Sigmoid colon (tissue), 6 donors: ENCODE measurements at regions not wholly inside any gene's neighbourhood (a gene's known extent, or its start where the extent isn't known, plus 50 kb on each side); places are given as distances from the start of the nearest gene placed in this dataset.

Experiments used
- DNase-seq: peaks from one replicate; pipeline ENCODE4 v3.0.0-alpha.2; 2019
- H3K27ac ChIP-seq, 4 donors: fragments of 200-600 bp; sonication (generic); one replicate each; pipeline ENCODE4 v1.5.1; 2016 to 2019; ENCODE audit warnings: mild to moderate bottlenecking in 1 of 4
- H3K27me3 ChIP-seq, 3 donors: fragments of 200-600 bp; sonication (generic); one replicate each; pipeline ENCODE4 v1.5.1; 2019; ENCODE audit warnings: mild to moderate bottlenecking in 1 of 3
- H3K36me3 ChIP-seq, 4 donors: fragments of 200-600 bp; sonication (generic); one replicate each; pipeline ENCODE4 v1.5.1; 2016 to 2019
- H3K4me1 ChIP-seq, 4 donors: fragments of 200-600 bp; sonication (generic); one replicate each; pipeline ENCODE4 v1.5.1; 2017 to 2019
- H3K4me3 ChIP-seq, 4 donors: fragments of 200-600 bp; sonication (generic); one replicate each; pipeline ENCODE4 v1.5.1; 2017 to 2019; ENCODE audit warnings: mild to moderate bottlenecking in 2 of 4, moderate library complexity in 1 of 4
- H3K9me3 ChIP-seq, 4 donors: fragments of 200-600 bp in 3 of 4; sonication (generic) in 3 of 4; one replicate each; pipeline versions ENCODE4 v1.5.1 to v1.6.1; 2013 to 2019
- CTCF ChIP-seq, 4 experiments: fragments of 450-650 bp in 3 of 4; fragments of 200-600 bp in 1 of 4; IDR thresholded peaks; one replicate each; pipeline ENCODE4 v1.5.1; 2016 to 2019; ENCODE audit warnings: antibody characterized with exemption in 4 of 4, mild to moderate bottlenecking in 3 of 4, moderate library complexity in 2 of 4
- EP300 ChIP-seq, 4 donors: sonication (generic); formaldehyde crosslinking; IDR thresholded peaks; one replicate each; pipeline ENCODE4 v1.6.1; 2017; ENCODE audit warnings: antibody characterized with exemption in 4 of 4
- POLR2A ChIP-seq, 2 donors: fragments of 450-650 bp; IDR thresholded peaks; one replicate each; pipeline ENCODE4 v1.6.1; 2016; ENCODE audit warnings: antibody characterized with exemption in 2 of 2, mild to moderate bottlenecking in 2 of 2, moderate library complexity in 2 of 2
- POLR2AphosphoS5 ChIP-seq, 4 donors: sonication (generic); formaldehyde crosslinking; IDR thresholded peaks; one replicate each; pipeline ENCODE4 v1.6.1; 2017; ENCODE audit warnings: antibody characterized with exemption in 4 of 4
- WGBS, 2 donors: extraction: QIAGEN DNeasy Blood & Tissue Kit; methylation state at CpG; one replicate each; pipeline ENCODE4 v1.1.7; 2013; 5-methylcytosine and 5-hydroxymethylcytosine counted together
- intact Hi-C: fragments of 100-400 bp; cut with DNase I; formaldehyde crosslinking; loops from one replicate; pipeline ENCODE4 v1.15.1; 2023
- donor health status: healthy with polysubstance abuse.
- donor health status: healthy.

GRCh38 chr6:8657522-8657921, 222.2 kb upstream of the SLC35B3 start:
- Histone ChIP-seq H3K36me3 (no peaks in the 10 kb centered on the region), H3K4me3 (no peak overlapping the region), H3K27me3 (no peaks in the 10 kb centered on the region), H3K4me1 (peaks cover 0 to 17% (median 7%) of the 10 kb centered on the region in 4 donors), H3K9me3 (no peaks in the 10 kb centered on the region), H3K27ac (no peak overlapping the region)
- TF ChIP-seq POLR2AphosphoS5 (IDR thresholded peaks at IDR 0.05), result no peak
- TF ChIP-seq POLR2A (IDR thresholded peaks at IDR 0.05), result no peak
- TF ChIP-seq CTCF (IDR thresholded peaks at IDR 0.05), result no peak
- TF ChIP-seq EP300 (IDR thresholded peaks at IDR 0.05), result no peak
- intact Hi-C loops, result no loop called here
- no peak for DNase-seq

GRCh38 chr6:8655670-8656454, 220.5 kb upstream of the SLC35B3 start:
- intact Hi-C loops, result no loop called here
- Histone ChIP-seq H3K9me3 (no peaks in the 10 kb centered on the region), H3K27ac (no peak overlapping the region), H3K4me3 (no peak overlapping the region), H3K27me3 (no peaks in the 10 kb centered on the region), H3K36me3 (no peaks in the 10 kb centered on the region), H3K4me1 (peaks cover 0 to 22% (median 7%) of the 10 kb centered on the region in 4 donors)
- no peak for DNase-seq
- TF ChIP-seq POLR2AphosphoS5 (IDR thresholded peaks at IDR 0.05) (no peak), EP300 (IDR thresholded peaks at IDR 0.05) (no peak), CTCF (IDR thresholded peaks at IDR 0.05) (no peak), POLR2A (IDR thresholded peaks at IDR 0.05) (no peak)
- 69 to 75% methylated on average over 5 of the region's 5 CpGs for WGBS, 2 donors

- H3K27me3 ChIP-seq, result no peaks in the 10 kb centered on the region
- H3K27ac ChIP-seq, result no peak overlapping the region
- TF ChIP-seq EP300 (IDR thresholded peaks at IDR 0.05) (no peak), CTCF (IDR thresholded peaks at IDR 0.05) (no peak), POLR2AphosphoS5 (IDR thresholded peaks at IDR 0.05) (no peak), POLR2A (IDR thresholded peaks at IDR 0.05) (no peak)
- intact Hi-C loops, result no loop called here
- no peaks in the 10 kb centered on the region for H3K9me3 ChIP-seq
- H3K4me1 ChIP-seq, result peaks cover 0 to 10% (median 3%) of the 10 kb centered on the region in 4 donors
- no peak for DNase-seq
- H3K36me3 ChIP-seq, result no peaks in the 10 kb centered on the region
- WGBS, 2 donors, result 76 to 85% methylated on average over 3 of the region's 3 CpGs
- no peak overlapping the region for H3K4me3 ChIP-seq
Measured at GRCh38 chr6:8652710-8653109, 217.4 kb upstream of the SLC35B3 start.

GRCh38 chr6:8651998-8652397, 216.7 kb upstream of the SLC35B3 start:
- TF ChIP-seq POLR2A (IDR thresholded peaks at IDR 0.05), result no peak
- TF ChIP-seq POLR2AphosphoS5 (IDR thresholded peaks at IDR 0.05), result no peak
- no peak for TF ChIP-seq CTCF (IDR thresholded peaks at IDR 0.05)
- no peak for TF ChIP-seq EP300 (IDR thresholded peaks at IDR 0.05)
- DNase-seq, result no peak
- Histone ChIP-seq H3K36me3 (no peaks in the 10 kb centered on the region), H3K9me3 (no peaks in the 10 kb centered on the region), H3K4me3 (no peak overlapping the region), H3K27me3 (no peaks in the 10 kb centered on the region), H3K4me1 (peaks cover 0 to 5% (median 0%) of the 10 kb centered on the region in 4 donors), H3K27ac (no peak overlapping the region)
- intact Hi-C loops, result no loop called here
- WGBS, 2 donors, result 88 to 90% methylated on average over 4 of the region's 4 CpGs

- TF ChIP-seq CTCF (IDR thresholded peaks at IDR 0.05), result no peak
- TF ChIP-seq POLR2AphosphoS5 (IDR thresholded peaks at IDR 0.05), result no peak
- Histone ChIP-seq H3K36me3 (no peaks in the 10 kb centered on the region), H3K4me3 (no peak overlapping the region), H3K4me1 (no peaks in the 10 kb centered on the region), H3K9me3 (no peaks in the 10 kb centered on the region), H3K27me3 (no peaks in the 10 kb centered on the region), H3K27ac (no peak overlapping the region)
- WGBS, 2 donors, result 92 to 95% methylated on average over 3 of the region's 3 CpGs
- intact Hi-C loops, result no loop called here
- no peak for DNase-seq
Measured at GRCh38 chr6:8645212-8645611, 209.9 kb upstream of the SLC35B3 start.
